Neural cell (in vitro differentiated cells): ENCODE measurements at regions not wholly inside any gene's neighbourhood (a gene's known extent, or its start where the extent isn't known, plus 50 kb on each side); places are given as distances from the start of the nearest gene placed in this dataset.

Experiments used
- H2AFZ ChIP-seq: fragments of 200-600, 300-800 bp; sonication (generic), shearing (Covaris generic); 2 replicates; pipeline ENCODE4 v1.6.0; 2014; ENCODE audit warnings: low read depth, mild to moderate bottlenecking, antibody characterized with exemption, low read length, moderate library complexity
- H3F3A ChIP-seq: fragments of 200-600 bp; shearing (Covaris generic); 2 replicates; pipeline ENCODE4 v1.6.1; 2016; ENCODE audit warnings: mild to moderate bottlenecking, moderate library complexity, mixed read lengths, antibody characterized with exemption, low read length; ENCODE audit not compliant: insufficient read depth, poor library complexity, severe bottlenecking
- H3K27ac ChIP-seq: fragments of 200-600, 300-800 bp; sonication (generic), shearing (Covaris generic); 2 replicates; pipeline ENCODE4 v1.5.1; 2014; ENCODE audit warnings: mild to moderate bottlenecking, low read length, moderate library complexity
- H3K27me3 ChIP-seq: fragments of 300-800, 200-600 bp; sonication (generic), shearing (Covaris generic); 2 replicates; pipeline ENCODE4 v1.6.0; 2014; ENCODE audit warnings: mild to moderate bottlenecking, low read depth, low read length, moderate library complexity; ENCODE audit not compliant: insufficient read depth
- H3K36me3 ChIP-seq: fragments of 300-800, 200-600 bp; sonication (generic), shearing (Covaris generic); 2 replicates; pipeline ENCODE4 v1.5.1; 2014; ENCODE audit warnings: mild to moderate bottlenecking, antibody characterized with exemption, low read length, moderate library complexity; ENCODE audit not compliant: insufficient read depth
- H3K4me2 ChIP-seq: fragments of 300-800, 200-600 bp; sonication (generic), shearing (Covaris generic); 2 replicates; pipeline ENCODE4 v1.6.0; 2014; ENCODE audit warnings: mild to moderate bottlenecking, low read length
- H3K4me3 ChIP-seq: fragments of 300-800, 200-600 bp; sonication (generic), shearing (Covaris generic); 2 replicates; pipeline ENCODE4 v1.5.1; 2014; ENCODE audit warnings: mild to moderate bottlenecking, low read length, moderate library complexity
- H3K79me2 ChIP-seq: fragments of 200-600 bp; shearing (Covaris generic); replicated peaks from 2 replicates; pipeline ENCODE4 v1.6.0; 2014; ENCODE audit warnings: mild to moderate bottlenecking, low read length, moderate library complexity; ENCODE audit not compliant: insufficient read depth
- H3K9ac ChIP-seq: fragments of 300-800, 200-600 bp; sonication (generic), shearing (Covaris generic); 2 replicates; pipeline ENCODE4 v1.6.1; 2016; ENCODE audit warnings: mild to moderate bottlenecking, low read length, mixed read lengths
- H3K9me2 ChIP-seq: fragments of 200-600 bp; shearing (Covaris generic); 2 replicates; pipeline ENCODE4 v1.6.1; 2016; ENCODE audit warnings: mild to moderate bottlenecking, low read length, mixed read lengths; ENCODE audit not compliant: insufficient read depth
- H3K9me3 ChIP-seq: fragments of 200-600, 300-800 bp; sonication (generic), shearing (Covaris generic); 2 replicates; pipeline ENCODE4 v1.6.1; 2016; ENCODE audit warnings: mild to moderate bottlenecking, mixed run types, low read length, moderate library complexity, mixed read lengths
- H4K20me1 ChIP-seq: fragments of 200-600 bp; shearing (Covaris generic); 2 replicates; pipeline ENCODE4 v1.6.1; 2016; ENCODE audit warnings: mild to moderate bottlenecking, mixed run types; ENCODE audit not compliant: insufficient read depth
- EP300 ChIP-seq: fragments of 450-650 bp; conservative IDR thresholded peaks from 2 replicates; pipeline ENCODE4 v1.6.1; 2014; ENCODE audit warnings: antibody characterized with exemption, mild to moderate bottlenecking, moderate library complexity; ENCODE audit not compliant: poor library complexity, severe bottlenecking
- EZH2 ChIP-seq: fragments of 200-600, 300-800 bp; shearing (Covaris generic), sonication (generic); IDR thresholded peaks from 2 replicates; pipeline ENCODE4 v1.6.1; 2014; ENCODE audit warnings: antibody characterized with exemption, low read length, borderline replicate concordance, mild to moderate bottlenecking; ENCODE audit not compliant: insufficient read depth, poor library complexity, severe bottlenecking
- MXI1 ChIP-seq: fragments of 450-650 bp; conservative IDR thresholded peaks from 2 replicates; pipeline ENCODE4 v1.6.1; 2014; ENCODE audit warnings: antibody characterized with exemption, mild to moderate bottlenecking; ENCODE audit not compliant: poor library complexity, severe bottlenecking
- POLR2AphosphoS5 ChIP-seq: IDR thresholded peaks from 2 replicates; pipeline ENCODE4 v1.6.1; 2012
- RAD21 ChIP-seq: fragments of 450-650 bp; conservative IDR thresholded peaks from 2 replicates; pipeline ENCODE4 v1.6.1; 2014; ENCODE audit warnings: antibody characterized with exemption, mild to moderate bottlenecking, moderate library complexity
- REST ChIP-seq: IDR thresholded peaks from 2 replicates; pipeline ENCODE4 v1.6.1; 2012; ENCODE audit warnings: borderline replicate concordance
- SMC3 ChIP-seq: fragments of 450-650 bp; conservative IDR thresholded peaks from 2 replicates; pipeline ENCODE4 v1.6.1; 2014; ENCODE audit warnings: antibody characterized with exemption, mild to moderate bottlenecking, moderate library complexity; ENCODE audit not compliant: poor library complexity
- TAF1 ChIP-seq: IDR thresholded peaks from 2 replicates; pipeline ENCODE4 v1.6.1; 2012; ENCODE audit warnings: low read depth
- TF ChIP-seq, protein P1 (sequence below): fragments of 450-650 bp; IDR thresholded peaks from 2 replicates; pipeline ENCODE4 v1.5.1; 2014; ENCODE audit warnings: antibody characterized with exemption, mild to moderate bottlenecking, moderate library complexity; ENCODE audit not compliant: poor library complexity, severe bottlenecking

- Histone ChIP-seq H2AFZ (no peak overlapping the region), H3K4me2 (no peak overlapping the region), H3K9me3 (no peaks in the 10 kb centered on the region), H4K20me1 (no peaks in the 10 kb centered on the region), H3K9ac (no peak overlapping the region), H3K27me3 (no peaks in the 10 kb centered on the region), H3K4me3 (no peak overlapping the region), H3F3A (no peaks in the 10 kb centered on the region), H3K9me2 (no peaks in the 10 kb centered on the region), H3K36me3 (no peaks in the 10 kb centered on the region), H3K79me2 (no peaks in the 10 kb centered on the region), H3K27ac (no peak overlapping the region)
- TF ChIP-seq REST (no peak), TAF1 (no peak), MXI1 (no peak), EZH2 (no peak), SMC3 (no peak), POLR2AphosphoS5 (no peak), RAD21 (no peak), EP300 (no peak)
- TF ChIP-seq, protein P1, sequence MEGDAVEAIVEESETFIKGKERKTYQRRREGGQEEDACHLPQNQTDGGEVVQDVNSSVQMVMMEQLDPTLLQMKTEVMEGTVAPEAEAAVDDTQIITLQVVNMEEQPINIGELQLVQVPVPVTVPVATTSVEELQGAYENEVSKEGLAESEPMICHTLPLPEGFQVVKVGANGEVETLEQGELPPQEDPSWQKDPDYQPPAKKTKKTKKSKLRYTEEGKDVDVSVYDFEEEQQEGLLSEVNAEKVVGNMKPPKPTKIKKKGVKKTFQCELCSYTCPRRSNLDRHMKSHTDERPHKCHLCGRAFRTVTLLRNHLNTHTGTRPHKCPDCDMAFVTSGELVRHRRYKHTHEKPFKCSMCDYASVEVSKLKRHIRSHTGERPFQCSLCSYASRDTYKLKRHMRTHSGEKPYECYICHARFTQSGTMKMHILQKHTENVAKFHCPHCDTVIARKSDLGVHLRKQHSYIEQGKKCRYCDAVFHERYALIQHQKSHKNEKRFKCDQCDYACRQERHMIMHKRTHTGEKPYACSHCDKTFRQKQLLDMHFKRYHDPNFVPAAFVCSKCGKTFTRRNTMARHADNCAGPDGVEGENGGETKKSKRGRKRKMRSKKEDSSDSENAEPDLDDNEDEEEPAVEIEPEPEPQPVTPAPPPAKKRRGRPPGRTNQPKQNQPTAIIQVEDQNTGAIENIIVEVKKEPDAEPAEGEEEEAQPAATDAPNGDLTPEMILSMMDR: no peak
Measured at GRCh38 chr19:29018542-29018941, 194.4 kb downstream of the UQCRFS1 start.

- Histone ChIP-seq H3K4me2 (no peak overlapping the region), H3K79me2 (no peaks in the 10 kb centered on the region), H3F3A (no peaks in the 10 kb centered on the region), H4K20me1 (no peaks in the 10 kb centered on the region), H3K27ac (no peak overlapping the region), H3K27me3 (no peaks in the 10 kb centered on the region), H3K36me3 (no peaks in the 10 kb centered on the region), H3K9me3 (no peaks in the 10 kb centered on the region), H3K9me2 (no peaks in the 10 kb centered on the region), H3K9ac (no peak overlapping the region), H2AFZ (no peak overlapping the region), H3K4me3 (no peak overlapping the region)
- TF ChIP-seq MXI1: no peak
- no peak for TF ChIP-seq RAD21
- TF ChIP-seq, protein P1: no peak
- TF ChIP-seq POLR2AphosphoS5: no peak
- no peak for TF ChIP-seq SMC3
Measured at GRCh38 chr19:29017788-29018187, 195.2 kb downstream of the UQCRFS1 start.
